ENCODE measurements at regions not wholly inside any gene's neighbourhood (a gene's known extent, or its start where the extent isn't known, plus 50 kb on each side); places are given as distances from the start of the nearest gene placed in this dataset.

DNA sequence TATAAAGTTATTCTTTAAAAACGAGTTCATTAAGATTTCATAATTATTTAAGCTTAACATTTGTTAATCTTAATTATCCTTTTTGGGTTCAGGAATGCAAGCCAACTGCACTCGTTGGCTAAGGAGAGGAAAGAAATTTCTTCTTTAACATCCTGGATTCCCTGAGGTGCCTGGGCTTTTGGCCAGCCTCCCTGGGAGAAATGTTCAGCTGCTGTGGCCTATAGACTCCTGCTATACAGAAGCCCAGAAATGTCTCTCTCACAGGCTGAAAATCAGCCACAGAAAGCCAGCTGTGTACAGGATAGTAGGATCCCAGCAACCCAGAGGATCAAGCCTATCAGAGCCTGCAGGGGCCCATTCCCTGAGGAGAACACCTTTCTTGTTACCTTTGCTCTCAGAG lies 430.3 kb downstream of the XIRP2 start:
- TF ChIP-seq, protein P1, sequence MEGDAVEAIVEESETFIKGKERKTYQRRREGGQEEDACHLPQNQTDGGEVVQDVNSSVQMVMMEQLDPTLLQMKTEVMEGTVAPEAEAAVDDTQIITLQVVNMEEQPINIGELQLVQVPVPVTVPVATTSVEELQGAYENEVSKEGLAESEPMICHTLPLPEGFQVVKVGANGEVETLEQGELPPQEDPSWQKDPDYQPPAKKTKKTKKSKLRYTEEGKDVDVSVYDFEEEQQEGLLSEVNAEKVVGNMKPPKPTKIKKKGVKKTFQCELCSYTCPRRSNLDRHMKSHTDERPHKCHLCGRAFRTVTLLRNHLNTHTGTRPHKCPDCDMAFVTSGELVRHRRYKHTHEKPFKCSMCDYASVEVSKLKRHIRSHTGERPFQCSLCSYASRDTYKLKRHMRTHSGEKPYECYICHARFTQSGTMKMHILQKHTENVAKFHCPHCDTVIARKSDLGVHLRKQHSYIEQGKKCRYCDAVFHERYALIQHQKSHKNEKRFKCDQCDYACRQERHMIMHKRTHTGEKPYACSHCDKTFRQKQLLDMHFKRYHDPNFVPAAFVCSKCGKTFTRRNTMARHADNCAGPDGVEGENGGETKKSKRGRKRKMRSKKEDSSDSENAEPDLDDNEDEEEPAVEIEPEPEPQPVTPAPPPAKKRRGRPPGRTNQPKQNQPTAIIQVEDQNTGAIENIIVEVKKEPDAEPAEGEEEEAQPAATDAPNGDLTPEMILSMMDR (IDR thresholded peaks at IDR 0.05; ENCODE audit: borderline replicate concordance, extremely low read depth, low read length, poor library complexity, severe bottlenecking), result no peak
- no peak for TF ChIP-seq EZH2 (IDR thresholded peaks at IDR 0.05; ENCODE audit: borderline replicate concordance, low read depth, low read length, severe bottlenecking)
